Gastroesophageal sphincter (tissue), 3 donors: ENCODE measurements at regions not wholly inside any gene's neighbourhood (a gene's known extent, or its start where the extent isn't known, plus 50 kb on each side); places are given as distances from the start of the nearest gene placed in this dataset.

ENCODE experiments used
- CTCF ChIP-seq, 4 experiments: fragments of 200-600 bp in 2 of 4; fragments of 450-650 bp in 2 of 4; sonication (generic) in 1 of 4; IDR thresholded peaks; one replicate each; pipeline ENCODE4 v1.5.1; 2017 to 2019; ENCODE audit warnings: antibody characterized with exemption in 4 of 4, mild to moderate bottlenecking in 2 of 4, moderate library complexity in 2 of 4
- EP300 ChIP-seq: sonication (generic); formaldehyde crosslinking; IDR thresholded peaks from one replicate; pipeline ENCODE4 v1.6.1; 2017; ENCODE audit warnings: antibody characterized with exemption, mild to moderate bottlenecking
- POLR2A ChIP-seq, 2 donors: fragments of 450-650 bp; IDR thresholded peaks; one replicate each; pipeline ENCODE4 v1.6.1; 2017; ENCODE audit warnings: antibody characterized with exemption in 2 of 2, mild to moderate bottlenecking in 2 of 2, moderate library complexity in 1 of 2
- POLR2AphosphoS5 ChIP-seq: sonication (generic); formaldehyde crosslinking; IDR thresholded peaks from one replicate; pipeline ENCODE4 v1.6.1; 2017; ENCODE audit warnings: antibody characterized with exemption

- TF ChIP-seq CTCF (IDR thresholded peaks at IDR 0.05) (no peak), POLR2AphosphoS5 (no peak), POLR2A (IDR thresholded peaks at IDR 0.05) (no peak), EP300 (no peak)
Observed at GRCh38 chr7:113301141-113301540, 182.8 kb upstream of the SMIM30 start.
